IPS-NIHi11 (cell line): ENCODE measurements at regions not wholly inside any gene's neighbourhood (a gene's known extent, or its start where the extent isn't known, plus 50 kb on each side); places are given as distances from the start of the nearest gene placed in this dataset.
"Not testable (repeated sequence)": the region's sequence is repeated elsewhere in the genome, so short reads cannot be mapped to it uniquely, and the experiment has no call there.

Experiments used
- DNase-seq: peaks from one replicate; pipeline ENCODE4 v3.0.0; 2012; ENCODE audit warnings: mixed read lengths, low spot score

- no peak for DNase-seq
Measured at GRCh38 chr7:132030086-132030568, 473.7 kb upstream of the PODXL start.

- no peak for DNase-seq
Measured at GRCh38 chr7:132029369-132030085, 473.1 kb upstream of the PODXL start.

- DNase-seq = no peak
Measured at GRCh38 chr7:132028144-132028920, 471.9 kb upstream of the PODXL start.

GRCh38 chr7:132024290-132024689 is 467.9 kb upstream of the PODXL start:
- DNase-seq = no peak

GRCh38 chr7:132023466-132023865 is 467.0 kb upstream of the PODXL start:
- DNase-seq = no peak

GRCh38 chr7:132022188-132022587 is 465.8 kb upstream of the PODXL start:
- no peak for DNase-seq

GRCh38 chr7:132019703-132020102 is 463.3 kb upstream of the PODXL start:
- no peak for DNase-seq

GRCh38 chr7:132009778-132010177 is 453.4 kb upstream of the PODXL start:
- DNase-seq = no peak

GRCh38 chr7:132004529-132004928 is 448.1 kb upstream of the PODXL start:
- DNase-seq = no peak

GRCh38 chr7:132002343-132002968 is 446.0 kb upstream of the PODXL start:
- DNase-seq = no peak

GRCh38 chr7:132001146-132001545 is 444.7 kb upstream of the PODXL start:
- no peak for DNase-seq

GRCh38 chr7:131999193-131999592 is 442.8 kb upstream of the PODXL start:
- DNase-seq = no peak

- no peak for DNase-seq
Measured at GRCh38 chr7:131995324-131995723, 438.9 kb upstream of the PODXL start.

- not testable (repeated sequence) for DNase-seq
Measured at GRCh38 chr7:131981069-131981468, 424.6 kb upstream of the PODXL start.

GRCh38 chr7:131978118-131978517 is 421.7 kb upstream of the PODXL start:
- not testable (repeated sequence) for DNase-seq

GRCh38 chr7:131976411-131976810 is 420.0 kb upstream of the PODXL start:
- DNase-seq = no peak

GRCh38 chr7:131974671-131975070 is 418.2 kb upstream of the PODXL start:
- DNase-seq = no peak

- no peak for DNase-seq
Measured at GRCh38 chr7:131972251-131972650, 415.8 kb upstream of the PODXL start.

GRCh38 chr7:131970602-131971001 is 414.2 kb upstream of the PODXL start:
- DNase-seq = no peak

- no peak for DNase-seq
Measured at GRCh38 chr7:131969560-131969959, 413.1 kb upstream of the PODXL start.

- DNase-seq = no peak
Measured at GRCh38 chr7:131967216-131967730, 410.8 kb upstream of the PODXL start.

GRCh38 chr7:131964203-131964602 is 407.8 kb upstream of the PODXL start:
- DNase-seq = no peak
